Retinal pigment epithelial cell (primary cell): ENCODE measurements at regions not wholly inside any gene's neighbourhood (a gene's known extent, or its start where the extent isn't known, plus 50 kb on each side); places are given as distances from the start of the nearest gene placed in this dataset.

Experiments used
- DNase-seq: peaks from one replicate; pipeline ENCODE4 v3.0.0-alpha.2; 2010; ENCODE audit warnings: low read depth
- H3K4me3 ChIP-seq: 2 replicates; pipeline ENCODE4 v1.5.1; 2011; ENCODE audit warnings: mild to moderate bottlenecking, low read length, control low read depth, moderate library complexity
- TF ChIP-seq, protein P1 (sequence below): conservative IDR thresholded peaks from 2 replicates; pipeline ENCODE4 v1.5.1; 2011; ENCODE audit warnings: low read depth, low read length, control low read depth, inconsistent platforms

DNA sequence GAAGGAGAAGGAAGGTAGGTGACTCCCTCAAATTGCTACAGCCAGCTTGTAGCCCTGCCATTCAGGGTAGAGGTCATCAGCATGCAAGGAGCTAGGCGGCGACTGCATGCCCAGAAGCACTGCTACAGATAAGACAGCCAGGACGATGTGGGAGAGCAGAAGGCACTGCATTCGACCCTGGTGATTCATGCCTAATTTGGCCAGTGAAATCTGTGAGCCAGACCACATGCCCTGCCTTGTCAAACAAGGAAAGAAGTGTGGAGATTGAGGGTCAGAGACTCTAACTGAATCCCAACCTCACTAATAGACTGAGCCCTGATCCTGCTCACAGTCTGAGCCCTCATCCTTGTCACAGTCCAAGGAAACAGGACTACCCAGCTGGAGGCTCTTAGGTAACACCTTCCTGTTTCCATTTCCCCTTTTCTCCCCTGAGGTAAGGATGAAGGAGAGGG lies 86.6 kb downstream of the LINGO1 start:
- DNase-seq = no peak
- TF ChIP-seq, protein P1, sequence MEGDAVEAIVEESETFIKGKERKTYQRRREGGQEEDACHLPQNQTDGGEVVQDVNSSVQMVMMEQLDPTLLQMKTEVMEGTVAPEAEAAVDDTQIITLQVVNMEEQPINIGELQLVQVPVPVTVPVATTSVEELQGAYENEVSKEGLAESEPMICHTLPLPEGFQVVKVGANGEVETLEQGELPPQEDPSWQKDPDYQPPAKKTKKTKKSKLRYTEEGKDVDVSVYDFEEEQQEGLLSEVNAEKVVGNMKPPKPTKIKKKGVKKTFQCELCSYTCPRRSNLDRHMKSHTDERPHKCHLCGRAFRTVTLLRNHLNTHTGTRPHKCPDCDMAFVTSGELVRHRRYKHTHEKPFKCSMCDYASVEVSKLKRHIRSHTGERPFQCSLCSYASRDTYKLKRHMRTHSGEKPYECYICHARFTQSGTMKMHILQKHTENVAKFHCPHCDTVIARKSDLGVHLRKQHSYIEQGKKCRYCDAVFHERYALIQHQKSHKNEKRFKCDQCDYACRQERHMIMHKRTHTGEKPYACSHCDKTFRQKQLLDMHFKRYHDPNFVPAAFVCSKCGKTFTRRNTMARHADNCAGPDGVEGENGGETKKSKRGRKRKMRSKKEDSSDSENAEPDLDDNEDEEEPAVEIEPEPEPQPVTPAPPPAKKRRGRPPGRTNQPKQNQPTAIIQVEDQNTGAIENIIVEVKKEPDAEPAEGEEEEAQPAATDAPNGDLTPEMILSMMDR = no peak
- no peak overlapping the region for H3K4me3 ChIP-seq

DNA sequence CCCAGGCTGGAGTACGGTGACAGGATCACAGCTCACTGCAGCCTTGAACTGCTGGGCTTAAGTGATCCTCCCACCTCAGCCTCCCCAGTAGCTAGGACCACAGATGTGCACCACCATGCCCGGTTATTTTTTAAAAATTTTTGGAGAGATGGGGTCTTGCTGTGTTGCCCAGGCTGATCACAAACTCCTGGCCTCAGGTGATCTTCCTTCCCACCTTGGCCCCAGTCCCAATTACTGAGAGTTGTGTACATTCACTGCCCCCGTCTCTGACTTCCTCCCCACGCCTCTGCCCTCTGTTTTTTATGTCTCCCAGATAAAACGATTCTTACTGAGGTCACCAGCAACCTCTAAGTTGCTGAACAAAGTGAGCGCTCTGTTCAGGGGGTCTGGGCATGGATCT lies 87.7 kb downstream of the LINGO1 start:
- no peak overlapping the region for H3K4me3 ChIP-seq
- TF ChIP-seq, protein P1 = no peak
- no peak for DNase-seq

DNA sequence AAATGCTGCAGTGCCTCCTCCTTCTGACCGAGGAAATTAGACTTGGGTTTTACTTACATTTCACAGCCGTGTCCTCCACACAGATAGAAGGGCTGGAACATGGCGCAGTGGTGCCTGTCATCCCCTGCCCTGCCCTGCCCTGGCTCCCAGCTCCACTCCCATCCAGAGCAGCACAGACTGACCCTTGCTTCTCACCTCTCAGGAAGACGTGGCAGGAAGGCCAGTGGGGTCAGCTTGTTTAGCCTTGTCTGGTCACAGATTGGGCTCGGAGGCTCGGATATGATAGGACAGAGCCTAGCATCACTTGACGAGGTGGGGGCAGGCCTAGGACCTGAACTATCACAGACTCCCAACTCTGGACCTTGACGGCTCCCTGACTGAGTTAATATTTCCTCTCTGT lies 88.5 kb downstream of the LINGO1 start:
- TF ChIP-seq, protein P1 = no peak
- no peak overlapping the region for H3K4me3 ChIP-seq

DNA sequence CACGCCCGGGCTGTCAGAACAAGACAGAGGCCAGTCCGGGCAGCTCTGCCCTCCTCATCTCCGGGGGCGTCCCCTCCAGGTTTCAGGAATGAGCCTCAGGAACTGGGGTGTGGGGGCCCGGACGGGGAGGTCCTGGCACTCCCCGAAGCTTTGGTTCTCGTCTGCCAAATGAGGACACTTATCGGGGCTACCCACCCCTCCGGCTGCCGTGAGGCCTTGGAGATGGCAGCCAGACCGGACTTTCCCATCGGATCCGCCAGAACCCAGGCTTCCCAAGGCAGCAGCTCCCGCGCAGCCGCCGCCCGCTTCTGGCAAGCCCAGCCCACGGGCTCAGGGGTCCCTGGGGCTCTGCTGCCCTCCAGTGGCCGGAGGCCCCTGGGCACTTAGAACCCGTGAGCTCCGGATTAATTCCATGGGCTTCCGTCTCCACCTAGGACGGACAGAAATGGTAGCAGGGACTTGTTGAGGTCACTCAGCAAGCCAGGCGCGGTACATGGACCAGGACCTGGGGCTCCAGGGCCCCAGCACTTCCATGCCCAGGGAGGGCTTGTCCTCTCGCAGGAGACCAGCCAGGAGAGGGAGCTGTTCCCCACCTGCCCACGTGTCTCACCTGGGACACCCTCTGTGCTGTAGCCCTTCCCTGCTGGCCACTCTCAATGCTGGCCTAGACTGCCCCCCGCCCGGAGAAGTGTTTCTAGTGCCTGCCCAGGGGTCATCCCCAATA lies 89.4 kb downstream of the LINGO1 start:
- TF ChIP-seq, protein P1 = peak; percentile 94
- peak overlapping the region; percentile 29 for H3K4me3 ChIP-seq
- peak; percentile 24 for DNase-seq

More for the DNA sequence above, 88.5 kb downstream of the LINGO1 start:
- DNase-seq = no peak

DNA sequence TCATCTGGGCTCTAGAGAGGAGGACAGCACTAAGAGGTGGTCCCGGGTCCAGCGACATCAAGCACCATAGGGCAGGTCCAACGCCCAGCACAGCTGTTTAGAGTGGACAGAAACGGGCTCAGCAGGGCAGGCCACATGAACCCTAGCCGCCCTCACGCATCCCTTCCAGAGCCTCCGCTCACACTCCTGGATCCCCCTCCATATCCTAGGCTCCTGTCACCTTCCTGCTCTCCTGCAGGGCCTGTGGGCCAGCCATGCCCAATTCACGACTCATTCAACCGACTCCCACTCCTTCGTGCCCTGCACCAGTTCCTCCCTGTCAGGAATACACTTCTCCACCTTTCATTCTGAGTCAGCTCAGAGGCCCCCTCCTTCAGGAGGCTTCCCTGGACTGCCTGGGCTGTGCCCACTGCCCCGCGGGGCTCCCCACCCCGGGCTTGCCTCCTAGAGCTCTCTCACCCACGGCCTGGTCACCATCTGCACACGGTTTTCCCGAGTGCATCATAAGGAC lies 90.2 kb downstream of the LINGO1 start:
- TF ChIP-seq, protein P1 = no peak
- no peak for DNase-seq
- H3K4me3 ChIP-seq = no peak overlapping the region

DNA sequence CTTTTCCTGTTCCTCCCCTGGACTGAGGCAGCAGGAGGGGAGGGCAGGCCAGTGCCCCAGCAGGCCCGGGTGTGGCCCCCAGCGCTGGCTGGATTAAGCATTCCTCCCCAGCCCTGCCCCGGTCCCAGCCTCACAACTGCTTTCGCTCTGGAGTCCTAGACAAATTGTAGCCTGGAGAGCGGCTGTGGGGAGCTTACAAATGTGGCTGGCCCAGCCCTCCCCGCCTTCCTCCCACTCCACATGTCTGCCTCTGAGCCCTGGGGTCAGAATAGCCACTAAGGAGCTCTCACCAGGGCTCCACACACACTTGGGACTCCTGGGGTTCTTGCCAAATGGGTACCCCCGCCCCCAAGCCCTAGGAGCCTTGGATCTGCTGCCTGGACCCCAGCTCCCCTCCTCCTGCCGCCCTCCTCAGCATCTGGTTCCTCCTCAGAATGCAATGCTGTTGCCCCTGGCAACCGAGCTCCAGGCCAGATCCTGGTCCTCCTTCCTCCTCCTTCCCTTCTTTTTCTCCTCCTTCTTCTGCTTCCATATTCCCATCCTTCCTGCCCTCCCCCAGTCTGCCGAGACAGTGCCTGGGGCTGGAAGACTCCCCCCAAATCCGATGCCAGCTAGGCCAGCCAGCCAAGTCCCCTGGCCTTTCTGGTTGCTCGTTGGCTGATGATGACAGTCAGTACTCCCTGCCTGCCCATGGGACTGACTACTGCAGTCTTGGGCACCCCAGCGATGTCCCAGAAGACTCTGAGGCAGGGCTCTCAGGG lies 91.1 kb downstream of the LINGO1 start:
- peak; percentile 34 for DNase-seq

More for the DNA sequence above, 91.1 kb downstream of the LINGO1 start:
- H3K4me3 ChIP-seq = no peak overlapping the region
- TF ChIP-seq, protein P1 = no peak
